NCI-H345 treated with DMSO at 0.1 percent for 48 hours (cell line): ENCODE measurements at regions not wholly inside any gene's neighbourhood (a gene's known extent, or its start where the extent isn't known, plus 50 kb on each side); places are given as distances from the start of the nearest gene placed in this dataset.

ENCODE experiments used
- DNase-seq: peaks from one replicate; lab custom pipeline; 2025; ENCODE audit not compliant: unreplicated experiment; lab: John Stamatoyannopoulos, UW

GRCh38 chr21:16294128-16294527 lies 564.3 kb downstream of the USP25 start:
- no peak for DNase-seq

- DNase-seq, result no peak
Measured at GRCh38 chr21:16302851-16303282, 573.1 kb downstream of the USP25 start.

- no peak for DNase-seq
Measured at GRCh38 chr21:16304174-16305095, 574.7 kb downstream of the USP25 start.

DNA sequence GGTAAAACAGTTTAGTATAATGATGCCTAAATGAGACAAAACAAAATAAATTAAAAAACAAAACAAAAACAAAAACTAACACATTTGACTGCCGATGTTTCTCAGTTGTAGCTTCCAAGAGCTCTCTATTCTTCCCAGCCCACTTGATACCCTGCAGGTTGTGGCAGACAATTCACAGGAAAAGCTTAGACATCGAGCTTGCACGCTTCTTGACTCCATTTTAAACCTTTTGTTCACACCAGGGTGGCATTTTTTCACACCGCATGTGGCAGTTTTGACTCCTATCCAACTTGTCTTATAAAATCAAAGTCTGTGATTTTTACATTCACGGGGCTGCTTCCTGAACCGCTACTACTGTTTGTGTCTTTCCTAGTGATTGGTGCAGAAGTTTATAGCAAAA lies 575.9 kb downstream of the USP25 start:
- DNase-seq, result peak; percentile 89

GRCh38 chr21:16307256-16307655 lies 577.5 kb downstream of the USP25 start:
- no peak for DNase-seq

- no peak for DNase-seq
Measured at GRCh38 chr21:16308269-16308668, 578.5 kb downstream of the USP25 start.

- no peak for DNase-seq
Measured at GRCh38 chr21:16309250-16309971, 579.6 kb downstream of the USP25 start.

GRCh38 chr21:16310176-16310575 lies 580.4 kb downstream of the USP25 start:
- DNase-seq, result no peak

DNA sequence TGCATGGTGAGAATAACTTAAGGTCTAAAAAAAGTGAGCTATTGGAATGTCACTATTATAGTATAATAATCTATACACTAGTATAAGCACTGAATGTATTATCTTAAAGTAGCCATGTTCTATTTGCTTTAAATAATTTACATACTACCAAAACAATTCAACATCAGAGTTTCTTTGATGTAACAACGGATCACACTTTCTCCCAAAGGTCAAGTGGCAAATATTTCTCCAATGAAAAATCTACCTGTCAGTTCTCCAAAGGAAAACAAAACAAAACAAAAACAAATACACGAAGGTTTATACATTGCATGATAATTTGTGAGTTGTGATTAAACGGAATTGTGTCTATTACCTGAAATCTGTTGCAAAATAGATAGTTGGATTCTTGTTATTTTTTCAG lies 581.4 kb downstream of the USP25 start:
- no peak for DNase-seq

- DNase-seq, result no peak
Measured at GRCh38 chr21:16312321-16312720, 582.5 kb downstream of the USP25 start.

DNA sequence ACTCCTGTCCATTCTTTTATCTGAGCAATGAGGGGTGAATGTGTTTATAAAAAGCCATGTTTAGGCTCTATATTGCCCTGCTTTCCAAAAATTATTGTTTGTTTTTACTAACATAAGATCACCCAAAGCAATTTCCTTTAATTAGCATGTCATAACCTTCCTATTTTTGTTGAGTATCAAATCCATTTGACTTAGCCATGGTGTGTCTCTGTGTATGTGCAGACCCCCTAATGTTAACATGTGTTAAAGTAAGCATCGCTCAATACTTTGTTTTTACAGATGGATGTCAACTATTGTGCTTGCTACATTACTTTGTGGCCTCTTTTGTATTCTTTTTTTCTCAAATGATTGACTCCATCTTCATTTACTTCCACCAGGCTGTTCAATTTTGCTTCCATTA lies 585.4 kb downstream of the USP25 start:
- no peak for DNase-seq

DNA sequence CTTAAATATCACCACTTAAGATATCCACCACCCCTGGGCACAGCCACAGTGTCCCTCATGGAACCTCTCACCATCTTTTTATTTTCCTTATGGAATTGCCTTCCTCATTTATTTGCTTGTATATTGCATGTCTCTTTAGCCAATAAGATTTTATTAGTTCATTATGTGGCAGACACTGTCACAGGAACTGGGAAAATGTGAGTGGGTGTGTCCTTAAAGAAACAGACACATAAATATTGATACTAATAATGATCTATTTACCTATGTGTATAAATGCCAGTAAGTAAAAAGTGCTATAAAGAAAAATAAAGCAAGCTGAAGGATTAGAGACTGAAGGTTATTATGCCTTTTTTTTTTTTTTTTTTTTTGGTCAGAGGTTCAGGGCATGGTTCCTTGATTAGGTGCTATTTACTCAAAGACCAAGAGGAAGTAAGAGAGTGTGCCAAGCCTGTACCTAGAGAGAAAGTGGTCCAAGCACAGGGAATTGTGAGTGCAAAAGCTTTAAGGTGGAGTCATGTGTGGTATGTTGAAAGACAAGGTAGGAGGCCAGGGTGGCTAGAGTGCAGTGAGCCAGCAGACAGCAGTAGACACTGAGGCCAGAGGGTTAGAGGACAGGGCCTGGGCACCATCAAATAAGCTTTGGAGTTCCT lies 589.0 kb downstream of the USP25 start:
- DNase-seq, result no peak

GRCh38 chr21:16320110-16320509 lies 590.3 kb downstream of the USP25 start:
- no peak for DNase-seq

DNA sequence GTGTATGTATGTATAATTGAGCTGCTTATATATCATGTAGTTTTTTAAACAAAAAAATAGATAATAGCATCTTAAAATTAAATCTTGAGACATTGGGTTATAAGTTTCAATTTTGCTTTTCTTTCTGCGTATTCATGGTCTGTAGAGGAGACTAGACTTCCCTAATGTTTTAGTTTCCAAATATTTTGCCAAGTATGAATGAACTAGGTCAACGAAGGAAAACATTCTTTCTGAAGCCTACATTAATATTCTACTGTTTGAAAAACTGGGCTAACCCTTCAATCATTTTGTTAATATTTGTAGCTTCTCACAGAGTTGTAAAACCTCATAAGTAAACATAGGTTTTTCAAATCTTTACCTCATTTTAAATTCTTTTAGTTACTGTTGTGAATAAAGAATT lies 592.7 kb downstream of the USP25 start:
- no peak for DNase-seq

GRCh38 chr21:16323596-16323995 lies 593.8 kb downstream of the USP25 start:
- DNase-seq, result no peak

DNA sequence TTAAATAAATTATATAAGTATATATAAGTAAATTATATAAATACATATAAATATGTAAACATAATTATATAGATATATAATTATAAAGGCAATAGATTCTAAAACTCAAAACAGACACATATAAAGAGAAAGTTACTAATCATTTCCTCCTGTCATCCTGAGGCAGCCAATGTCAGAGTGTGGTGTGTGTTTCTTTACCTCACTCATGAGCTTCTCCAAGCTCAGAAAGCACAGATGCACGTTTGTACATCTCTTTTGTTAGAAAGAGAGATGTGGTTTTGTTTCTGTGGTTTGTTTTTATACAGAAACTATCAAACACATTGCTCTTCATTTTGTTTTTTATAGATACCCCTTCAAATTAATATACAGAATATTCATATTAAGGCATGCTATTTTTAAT lies 594.8 kb downstream of the USP25 start:
- DNase-seq, result no peak

GRCh38 chr21:16330082-16330907 lies 600.5 kb downstream of the USP25 start:
- peak; percentile 91 for DNase-seq

GRCh38 chr21:16330908-16331268 lies 601.1 kb downstream of the USP25 start:
- no peak for DNase-seq

- DNase-seq, result no peak
Measured at GRCh38 chr21:16337266-16337665, 607.5 kb downstream of the USP25 start.

- no peak for DNase-seq
Measured at GRCh38 chr21:16342932-16343331, 613.1 kb downstream of the USP25 start.

GRCh38 chr21:16343776-16344175 lies 614.0 kb downstream of the USP25 start:
- no peak for DNase-seq
